ENCODE measurements at regions not wholly inside any gene's neighbourhood (a gene's known extent, or its start where the extent isn't known, plus 50 kb on each side); places are given as distances from the start of the nearest gene placed in this dataset.

DNA sequence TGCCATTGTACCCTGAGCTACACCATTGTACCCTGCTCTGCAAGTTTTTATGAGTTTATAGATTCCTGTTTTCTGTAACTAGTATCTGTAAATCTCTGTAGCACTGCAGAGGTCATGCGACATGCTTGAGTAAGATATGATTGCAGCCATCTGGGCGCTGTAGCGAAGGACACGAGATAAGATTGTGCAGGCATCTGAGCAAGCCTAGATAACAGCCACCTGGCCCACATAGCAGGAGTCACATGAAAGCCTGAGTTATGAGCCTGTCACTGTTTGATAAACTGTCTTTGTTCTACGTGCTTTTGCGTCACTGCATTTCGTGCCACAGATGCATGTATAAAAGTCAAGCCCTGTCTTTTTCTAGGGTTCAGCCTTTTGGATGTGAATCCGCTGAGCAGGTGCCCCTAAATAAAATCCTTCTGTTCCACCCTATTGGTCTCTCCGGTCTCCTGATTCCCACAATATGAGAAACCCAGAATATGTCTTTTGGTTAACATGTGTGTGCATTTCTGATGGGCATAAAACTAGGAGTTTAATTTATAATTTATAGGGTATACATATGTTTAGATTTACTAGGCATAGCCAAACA is 327.6 kb upstream of the MAOA start:
- Histone ChIP-seq H3K9ac (ENCODE audit: low read depth, low read length) (no peak overlapping the region), H3K27ac (ENCODE audit: low read length) (no peak overlapping the region), H3K4me3 (ENCODE audit: low read length) (no peak overlapping the region), H3K27me3 (ENCODE audit: insufficient read depth, low read length) (no peaks in the 10 kb centered on the region), H3K4me1 (ENCODE audit: insufficient read depth, low read length) (no peaks in the 10 kb centered on the region), H3K9me3 (ENCODE audit: insufficient read depth, low read depth, low read length) (peaks cover 21% of the 10 kb centered on the region), H3K36me3 (ENCODE audit: insufficient read depth, low read depth, low read length) (0 out of 2 replicates have a peak, but pooled peaks cover 8% of the 10 kb centered on the region)

DNA sequence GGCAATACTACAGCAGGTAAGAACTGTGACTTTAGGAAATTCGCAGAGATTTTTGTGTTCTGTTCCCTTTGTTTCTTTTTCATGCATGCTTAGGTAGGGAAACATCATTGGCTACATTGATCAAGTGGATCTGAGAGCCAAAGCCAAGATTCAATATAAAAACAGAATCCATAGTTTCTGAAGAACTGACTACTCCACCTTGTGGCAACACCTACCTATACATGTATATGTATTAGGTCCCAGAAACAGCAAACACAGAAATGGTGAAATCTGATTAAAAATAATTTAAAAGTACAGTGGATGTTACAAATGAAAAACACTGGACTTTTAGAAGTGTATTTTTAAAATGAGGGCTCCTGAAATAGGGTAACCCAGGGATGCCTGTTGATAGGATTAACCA is 322.6 kb upstream of the MAOA start:
- Histone ChIP-seq H3K27ac (ENCODE audit: low read length) (no peak overlapping the region), H3K36me3 (ENCODE audit: insufficient read depth, low read depth, low read length) (no peaks in the 10 kb centered on the region), H3K4me3 (ENCODE audit: low read length) (no peak overlapping the region), H3K27me3 (ENCODE audit: insufficient read depth, low read length) (no peaks in the 10 kb centered on the region), H3K9ac (ENCODE audit: low read depth, low read length) (no peak overlapping the region), H3K9me3 (ENCODE audit: insufficient read depth, low read depth, low read length) (peaks cover 17% of the 10 kb centered on the region; the same call in 1 of the 2 replicates), H3K4me1 (ENCODE audit: insufficient read depth, low read length) (no peaks in the 10 kb centered on the region)

DNA sequence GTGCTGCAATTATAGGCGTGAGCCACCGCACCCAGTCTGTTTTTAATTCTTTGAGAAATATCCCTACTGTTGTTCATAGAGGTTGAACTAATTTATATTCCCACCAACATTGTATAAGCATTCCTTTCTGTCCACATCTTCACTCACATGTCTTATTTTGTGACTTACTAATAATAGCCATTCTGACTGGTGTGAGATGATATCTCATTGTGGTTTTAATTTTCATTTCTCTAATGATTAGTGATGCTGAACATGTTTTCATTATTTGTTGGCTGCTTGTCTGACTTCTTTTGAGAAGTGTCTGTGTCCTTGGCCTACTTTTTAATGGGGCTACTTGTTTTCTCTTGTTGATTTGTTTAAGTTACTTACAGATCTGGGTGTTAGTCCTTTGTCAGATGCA is 310.9 kb upstream of the MAOA start:
- Histone ChIP-seq H3K36me3 (ENCODE audit: insufficient read depth, low read depth, low read length) (no peaks in the 10 kb centered on the region), H3K27me3 (ENCODE audit: insufficient read depth, low read length) (no peaks in the 10 kb centered on the region), H3K9ac (ENCODE audit: low read depth, low read length) (no peak overlapping the region), H3K9me3 (ENCODE audit: insufficient read depth, low read depth, low read length) (no peaks in the 10 kb centered on the region), H3K27ac (ENCODE audit: low read length) (no peak overlapping the region), H3K4me1 (ENCODE audit: insufficient read depth, low read length) (peaks cover 5% of the 10 kb centered on the region; the same call in 1 of the 2 replicates), H3K4me3 (ENCODE audit: low read length) (no peak overlapping the region)

DNA sequence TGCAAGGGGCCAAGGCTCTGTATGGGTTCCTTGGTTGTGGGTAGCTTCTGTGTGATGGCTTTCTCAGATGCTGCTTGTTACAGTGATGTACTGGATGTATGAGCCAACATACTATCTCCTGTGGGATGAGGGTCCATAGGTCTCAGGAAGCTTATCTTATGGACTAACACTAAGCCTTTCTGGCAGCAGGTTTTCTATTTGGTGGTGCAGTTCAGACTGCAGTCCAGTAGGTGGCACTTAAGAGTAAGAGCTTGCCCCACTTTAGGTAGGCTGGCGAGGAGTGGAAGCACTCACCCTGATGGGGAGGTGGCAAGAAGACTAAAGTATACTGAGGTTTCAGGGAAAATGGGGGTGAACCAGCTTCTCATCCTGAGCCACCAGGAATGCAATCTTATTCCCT is 306.7 kb upstream of the MAOA start:
- Histone ChIP-seq H3K9ac (ENCODE audit: low read depth, low read length) (no peak overlapping the region), H3K27me3 (ENCODE audit: insufficient read depth, low read length) (no peaks in the 10 kb centered on the region), H3K4me3 (ENCODE audit: low read length) (no peak overlapping the region), H3K4me1 (ENCODE audit: insufficient read depth, low read length) (no peaks in the 10 kb centered on the region), H3K9me3 (ENCODE audit: insufficient read depth, low read depth, low read length) (no peaks in the 10 kb centered on the region), H3K27ac (ENCODE audit: low read length) (no peak overlapping the region), H3K36me3 (ENCODE audit: insufficient read depth, low read depth, low read length) (no peaks in the 10 kb centered on the region)

DNA sequence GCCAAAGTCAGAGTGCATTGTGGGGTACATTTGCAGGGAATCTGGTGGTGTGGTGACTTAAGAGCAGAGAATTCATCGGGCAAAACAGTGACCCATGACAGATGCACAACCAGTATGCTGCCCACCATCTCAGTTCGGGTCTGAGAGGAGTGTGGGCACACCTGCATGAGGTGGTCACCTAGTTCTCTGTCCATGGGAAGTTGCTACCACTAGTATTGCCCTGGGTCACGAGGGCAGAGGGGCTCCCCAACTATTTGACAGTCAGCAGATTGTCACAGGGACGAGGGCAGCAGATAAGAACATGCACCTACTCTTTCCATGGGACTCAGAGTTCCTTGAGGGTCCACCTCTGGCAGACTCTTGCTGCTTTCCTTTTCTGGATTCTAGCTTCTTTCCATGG is 305.2 kb upstream of the MAOA start:
- no peak overlapping the region for H3K9ac ChIP-seq (ENCODE audit: low read depth, low read length)
- H3K27me3 ChIP-seq (ENCODE audit: insufficient read depth, low read length), result no peaks in the 10 kb centered on the region
- H3K36me3 ChIP-seq (ENCODE audit: insufficient read depth, low read depth, low read length), result no peaks in the 10 kb centered on the region
- no peak overlapping the region for H3K27ac ChIP-seq (ENCODE audit: low read length)
- no peaks in the 10 kb centered on the region for H3K9me3 ChIP-seq (ENCODE audit: insufficient read depth, low read depth, low read length)
- H3K4me3 ChIP-seq (ENCODE audit: low read length), result no peak overlapping the region
- H3K4me1 ChIP-seq (ENCODE audit: insufficient read depth, low read length), result no peaks in the 10 kb centered on the region

DNA sequence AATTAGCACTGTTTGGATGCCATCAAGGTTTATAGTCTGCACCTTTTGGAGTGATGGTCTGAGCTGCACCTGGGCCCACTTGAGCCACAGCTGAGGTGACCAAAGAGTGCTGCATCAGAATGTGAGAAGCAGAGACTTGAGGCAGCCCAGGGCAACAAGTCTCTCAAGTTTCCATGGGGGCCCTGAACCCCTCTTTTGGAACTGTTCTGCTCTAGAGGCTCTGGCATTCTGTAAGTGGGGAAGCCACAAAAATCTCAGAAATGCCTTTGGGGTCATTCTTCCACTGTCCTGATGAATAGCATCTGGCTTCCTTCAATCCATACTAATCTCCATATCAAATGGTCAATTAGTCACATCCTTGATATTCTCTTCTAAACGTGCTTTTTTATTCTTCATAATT is 298.4 kb upstream of the MAOA start:
- no peak overlapping the region for H3K4me3 ChIP-seq (ENCODE audit: low read length)

DNA sequence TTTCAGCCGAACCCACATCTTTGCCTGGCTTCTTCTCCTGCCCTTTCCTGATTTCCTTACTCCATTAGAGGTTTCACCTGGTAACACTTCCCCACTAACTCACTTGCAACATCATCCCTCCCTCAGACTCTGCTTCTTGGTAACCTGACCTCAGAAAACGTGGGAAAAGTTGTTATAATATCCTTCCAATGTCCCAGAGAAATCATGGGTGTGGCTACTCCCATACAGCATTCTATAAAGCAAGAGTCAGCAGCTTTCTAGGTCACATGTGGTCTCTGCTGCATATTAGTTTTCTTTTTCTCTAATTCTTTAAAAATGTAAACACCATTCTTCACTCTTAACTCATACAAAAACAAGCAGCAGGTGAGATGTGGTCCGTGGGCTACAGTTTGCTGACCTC is 283.1 kb upstream of the MAOA start:
- Histone ChIP-seq H3K4me1 (ENCODE audit: insufficient read depth, low read length) (no peaks in the 10 kb centered on the region), H3K9me3 (ENCODE audit: insufficient read depth, low read depth, low read length) (no peaks in the 10 kb centered on the region), H3K36me3 (ENCODE audit: insufficient read depth, low read depth, low read length) (no peaks in the 10 kb centered on the region), H3K27me3 (ENCODE audit: insufficient read depth, low read length) (no peaks in the 10 kb centered on the region), H3K9ac (ENCODE audit: low read depth, low read length) (no peak overlapping the region), H3K4me3 (ENCODE audit: low read length) (no peak overlapping the region), H3K27ac (ENCODE audit: low read length) (no peak overlapping the region)

More for the DNA sequence above, 298.4 kb upstream of the MAOA start:
- no peaks in the 10 kb centered on the region for H3K9me3 ChIP-seq (ENCODE audit: insufficient read depth, low read depth, low read length)
- no peak overlapping the region for H3K27ac ChIP-seq (ENCODE audit: low read length)
- H3K36me3 ChIP-seq (ENCODE audit: insufficient read depth, low read depth, low read length), result no peaks in the 10 kb centered on the region
- no peaks in the 10 kb centered on the region for H3K4me1 ChIP-seq (ENCODE audit: insufficient read depth, low read length)
- H3K27me3 ChIP-seq (ENCODE audit: insufficient read depth, low read length), result no peaks in the 10 kb centered on the region
- H3K9ac ChIP-seq (ENCODE audit: low read depth, low read length), result no peak overlapping the region

DNA sequence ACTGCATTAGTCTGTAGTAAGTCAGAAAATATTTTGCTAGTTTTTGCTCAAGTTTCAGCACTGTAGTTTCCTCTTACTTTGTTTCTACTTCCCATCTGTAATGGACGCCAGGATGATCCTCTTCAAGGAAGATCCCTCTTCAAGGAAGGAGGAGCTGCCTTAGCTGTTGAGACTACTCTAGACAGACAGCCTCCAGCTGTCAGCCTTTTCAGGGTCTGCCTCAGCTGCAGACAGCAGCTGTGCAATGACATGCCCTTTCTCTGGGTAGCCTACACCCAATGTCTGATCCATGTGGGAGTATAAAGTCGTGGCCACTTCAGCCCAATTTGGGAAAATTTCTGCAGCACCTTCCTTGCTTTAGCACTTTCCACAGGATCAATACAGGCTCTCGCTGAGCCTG is 281.0 kb upstream of the MAOA start:
- Histone ChIP-seq H3K4me1 (ENCODE audit: insufficient read depth, low read length) (no peaks in the 10 kb centered on the region), H3K4me3 (ENCODE audit: low read length) (no peak overlapping the region), H3K27me3 (ENCODE audit: insufficient read depth, low read length) (no peaks in the 10 kb centered on the region), H3K36me3 (ENCODE audit: insufficient read depth, low read depth, low read length) (no peaks in the 10 kb centered on the region), H3K27ac (ENCODE audit: low read length) (no peak overlapping the region), H3K9ac (ENCODE audit: low read depth, low read length) (no peak overlapping the region), H3K9me3 (ENCODE audit: insufficient read depth, low read depth, low read length) (no peaks in the 10 kb centered on the region)

DNA sequence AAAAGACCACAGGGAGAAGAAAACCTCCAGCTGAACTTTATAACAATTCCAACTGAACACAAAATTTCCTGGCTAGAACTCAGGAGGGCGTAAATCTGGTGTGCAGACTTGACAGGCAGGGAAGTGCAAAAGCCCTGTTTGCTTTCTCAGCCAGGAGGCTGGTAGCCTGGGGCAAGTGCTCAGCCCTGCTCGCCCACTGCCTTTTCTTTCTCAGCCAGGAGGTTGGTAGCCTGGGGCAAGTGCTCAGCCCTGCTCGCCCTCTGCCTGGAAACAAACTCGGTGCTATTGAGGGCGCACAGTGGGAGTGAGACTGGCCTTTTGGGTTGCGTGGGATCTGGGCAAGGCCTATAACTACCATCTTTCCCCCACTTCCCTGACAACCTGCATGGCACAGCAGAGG is 275.4 kb upstream of the MAOA start:
- Histone ChIP-seq H3K9ac (ENCODE audit: low read depth, low read length) (no peak overlapping the region), H3K27ac (ENCODE audit: low read length) (no peak overlapping the region), H3K36me3 (ENCODE audit: insufficient read depth, low read depth, low read length) (no peaks in the 10 kb centered on the region), H3K4me3 (ENCODE audit: low read length) (no peak overlapping the region), H3K9me3 (ENCODE audit: insufficient read depth, low read depth, low read length) (no peaks in the 10 kb centered on the region), H3K4me1 (ENCODE audit: insufficient read depth, low read length) (no peaks in the 10 kb centered on the region), H3K27me3 (ENCODE audit: insufficient read depth, low read length) (no peaks in the 10 kb centered on the region)

DNA sequence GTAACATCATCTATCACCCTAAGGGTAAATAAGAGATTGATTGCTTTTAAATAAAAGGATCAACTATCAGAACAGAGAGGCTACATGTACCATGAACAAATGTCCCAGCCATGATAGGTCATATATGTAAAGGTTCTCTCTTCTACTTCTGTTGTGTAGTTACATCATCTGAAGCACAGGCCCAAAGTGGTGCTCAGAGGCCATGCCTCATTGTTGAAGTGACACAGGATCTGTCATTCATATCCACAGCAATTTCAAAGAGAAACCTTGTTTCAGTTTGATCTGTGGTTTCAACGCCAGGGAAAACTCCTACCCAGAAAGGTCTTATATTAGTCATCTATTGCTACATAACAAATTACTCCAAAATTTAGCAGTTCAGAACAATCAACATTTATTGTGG is 269.2 kb upstream of the MAOA start:
- Histone ChIP-seq H3K4me1 (ENCODE audit: insufficient read depth, low read length) (no peaks in the 10 kb centered on the region; the same call in 1 of the 2 replicates), H3K9ac (ENCODE audit: low read depth, low read length) (no peak overlapping the region), H3K9me3 (ENCODE audit: insufficient read depth, low read depth, low read length) (no peaks in the 10 kb centered on the region), H3K36me3 (ENCODE audit: insufficient read depth, low read depth, low read length) (no peaks in the 10 kb centered on the region), H3K4me3 (ENCODE audit: low read length) (no peak overlapping the region), H3K27me3 (ENCODE audit: insufficient read depth, low read length) (no peaks in the 10 kb centered on the region), H3K27ac (ENCODE audit: low read length) (no peak overlapping the region)

DNA sequence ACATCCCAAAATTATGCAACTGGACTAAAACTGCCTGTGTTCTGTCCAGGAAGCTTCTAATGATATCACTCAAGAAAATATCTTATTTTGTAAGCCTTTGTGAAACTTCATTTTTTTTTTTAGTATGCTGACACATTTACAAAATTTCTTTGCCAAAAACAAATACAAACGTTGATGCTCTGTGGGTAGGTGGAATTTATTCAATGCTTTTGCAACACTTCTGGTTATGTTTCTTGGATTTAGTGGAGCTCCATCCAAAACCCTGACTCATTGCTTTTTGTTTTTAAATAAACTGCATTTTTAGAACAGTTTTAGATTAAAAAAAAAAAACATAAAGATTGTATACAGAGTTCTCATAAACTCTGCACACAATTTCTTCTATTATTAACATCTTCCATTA is 250.9 kb upstream of the MAOA start:
- Histone ChIP-seq H3K9ac (ENCODE audit: low read depth, low read length) (no peak overlapping the region), H3K36me3 (ENCODE audit: insufficient read depth, low read depth, low read length) (no peaks in the 10 kb centered on the region), H3K4me1 (ENCODE audit: insufficient read depth, low read length) (no peaks in the 10 kb centered on the region), H3K27me3 (ENCODE audit: insufficient read depth, low read length) (no peaks in the 10 kb centered on the region), H3K4me3 (ENCODE audit: low read length) (no peak overlapping the region), H3K9me3 (ENCODE audit: insufficient read depth, low read depth, low read length) (no peaks in the 10 kb centered on the region), H3K27ac (ENCODE audit: low read length) (no peak overlapping the region)

DNA sequence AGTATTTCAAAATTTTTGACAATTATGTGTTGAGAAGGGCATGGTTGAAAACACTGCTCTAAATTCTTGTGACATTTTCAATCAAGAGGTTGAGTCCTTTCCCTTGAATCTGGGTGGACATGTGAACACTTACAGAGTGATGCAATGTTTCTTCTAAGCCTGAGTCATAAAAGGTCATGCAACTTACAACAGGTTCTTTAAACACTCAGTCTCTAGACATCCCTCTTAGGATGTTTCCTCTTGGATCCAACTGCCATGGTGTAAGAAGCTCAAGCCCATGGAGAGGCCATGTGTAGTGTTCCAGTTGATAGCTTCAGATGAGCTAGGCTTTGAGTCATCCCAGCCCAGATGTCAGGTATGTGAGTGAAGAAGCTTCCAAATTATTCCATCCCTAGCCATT is 232.2 kb upstream of the MAOA start:
- Histone ChIP-seq H3K27ac (ENCODE audit: low read length) (no peak overlapping the region), H3K9me3 (ENCODE audit: insufficient read depth, low read depth, low read length) (no peaks in the 10 kb centered on the region), H3K4me1 (ENCODE audit: insufficient read depth, low read length) (no peaks in the 10 kb centered on the region), H3K4me3 (ENCODE audit: low read length) (no peak overlapping the region), H3K27me3 (ENCODE audit: insufficient read depth, low read length) (no peaks in the 10 kb centered on the region), H3K36me3 (ENCODE audit: insufficient read depth, low read depth, low read length) (no peaks in the 10 kb centered on the region), H3K9ac (ENCODE audit: low read depth, low read length) (no peak overlapping the region)
